ENCODE measurements at regions not wholly inside any gene's neighbourhood (a gene's known extent, or its start where the extent isn't known, plus 50 kb on each side); places are given as distances from the start of the nearest gene placed in this dataset.
"Not testable (repeated sequence)": the region's sequence is repeated elsewhere in the genome, so short reads cannot be mapped to it uniquely, and the experiment has no call there.

GRCh38 chrX:112510629-112511028, 169.1 kb downstream of the LHFPL1 start:
- ATAC-seq (ENCODE audit: low FRiP score in 2 of 2): no peak

GRCh38 chrX:112477653-112478052, 202.1 kb downstream of the LHFPL1 start:
- H3K4me3 ChIP-seq: no peak overlapping the region
- ATAC-seq (ENCODE audit: low FRiP score in 2 of 2) (no peak), DNase-seq (no peak)
- H3K9me3 ChIP-seq: peaks cover 0 to 9% (median 0%) of the 10 kb centered on the region in 4 donors
- H3K36me3 ChIP-seq: no peaks in the 10 kb centered on the region
- H3K27me3 ChIP-seq: no peaks in the 10 kb centered on the region
- TF ChIP-seq, protein P1, sequence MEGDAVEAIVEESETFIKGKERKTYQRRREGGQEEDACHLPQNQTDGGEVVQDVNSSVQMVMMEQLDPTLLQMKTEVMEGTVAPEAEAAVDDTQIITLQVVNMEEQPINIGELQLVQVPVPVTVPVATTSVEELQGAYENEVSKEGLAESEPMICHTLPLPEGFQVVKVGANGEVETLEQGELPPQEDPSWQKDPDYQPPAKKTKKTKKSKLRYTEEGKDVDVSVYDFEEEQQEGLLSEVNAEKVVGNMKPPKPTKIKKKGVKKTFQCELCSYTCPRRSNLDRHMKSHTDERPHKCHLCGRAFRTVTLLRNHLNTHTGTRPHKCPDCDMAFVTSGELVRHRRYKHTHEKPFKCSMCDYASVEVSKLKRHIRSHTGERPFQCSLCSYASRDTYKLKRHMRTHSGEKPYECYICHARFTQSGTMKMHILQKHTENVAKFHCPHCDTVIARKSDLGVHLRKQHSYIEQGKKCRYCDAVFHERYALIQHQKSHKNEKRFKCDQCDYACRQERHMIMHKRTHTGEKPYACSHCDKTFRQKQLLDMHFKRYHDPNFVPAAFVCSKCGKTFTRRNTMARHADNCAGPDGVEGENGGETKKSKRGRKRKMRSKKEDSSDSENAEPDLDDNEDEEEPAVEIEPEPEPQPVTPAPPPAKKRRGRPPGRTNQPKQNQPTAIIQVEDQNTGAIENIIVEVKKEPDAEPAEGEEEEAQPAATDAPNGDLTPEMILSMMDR (IDR thresholded peaks at IDR 0.05): no peak
- TF ChIP-seq POLR2AphosphoS5 (IDR thresholded peaks at IDR 0.05) (no peak), EP300 (IDR thresholded peaks at IDR 0.05) (no peak), POLR2A (IDR thresholded peaks at IDR 0.05) (no peak)
- no peak overlapping the region for H3K27ac ChIP-seq
- H3K4me1 ChIP-seq: no peaks in the 10 kb centered on the region
- WGBS, 2 donors: 84 to 85% methylated on average over 2 of the region's 2 CpGs

More at GRCh38 chrX:112510629-112511028, 169.1 kb downstream of the LHFPL1 start:
- no peak for TF ChIP-seq POLR2AphosphoS5 (IDR thresholded peaks at IDR 0.05)
- TF ChIP-seq, protein P1 (IDR thresholded peaks at IDR 0.05): no peak
- TF ChIP-seq POLR2A (IDR thresholded peaks at IDR 0.05): no peak
- no peak for TF ChIP-seq EP300 (IDR thresholded peaks at IDR 0.05)
- Histone ChIP-seq H3K4me1 (no peaks in the 10 kb centered on the region), H3K9me3 (peaks cover 0 to 14% (median 0%) of the 10 kb centered on the region in 4 donors), H3K27me3 (no peaks in the 10 kb centered on the region), H3K36me3 (no peaks in the 10 kb centered on the region), H3K27ac (no peak overlapping the region), H3K4me3 (no peak overlapping the region)
- 72 to 84% methylated on average over 3 of the region's 3 CpGs for WGBS, 2 donors
- no peak for DNase-seq

GRCh38 chrX:112473654-112474053, 206.1 kb downstream of the LHFPL1 start:
- ATAC-seq (ENCODE audit: low FRiP score in 2 of 2): no peak
- TF ChIP-seq EP300 (IDR thresholded peaks at IDR 0.05): no peak
- no peak for TF ChIP-seq POLR2A (IDR thresholded peaks at IDR 0.05)
- no peak for TF ChIP-seq POLR2AphosphoS5 (IDR thresholded peaks at IDR 0.05)
- TF ChIP-seq, protein P1 (IDR thresholded peaks at IDR 0.05): no peak
- no peak for DNase-seq
- Histone ChIP-seq H3K4me1 (no peaks in the 10 kb centered on the region), H3K27ac (no peak overlapping the region), H3K4me3 (no peak overlapping the region), H3K9me3 (no peaks in the 10 kb centered on the region), H3K36me3 (no peaks in the 10 kb centered on the region), H3K27me3 (no peaks in the 10 kb centered on the region)
- 74 to 79% methylated on average over 3 of the region's 3 CpGs for WGBS, 2 donors

DNA sequence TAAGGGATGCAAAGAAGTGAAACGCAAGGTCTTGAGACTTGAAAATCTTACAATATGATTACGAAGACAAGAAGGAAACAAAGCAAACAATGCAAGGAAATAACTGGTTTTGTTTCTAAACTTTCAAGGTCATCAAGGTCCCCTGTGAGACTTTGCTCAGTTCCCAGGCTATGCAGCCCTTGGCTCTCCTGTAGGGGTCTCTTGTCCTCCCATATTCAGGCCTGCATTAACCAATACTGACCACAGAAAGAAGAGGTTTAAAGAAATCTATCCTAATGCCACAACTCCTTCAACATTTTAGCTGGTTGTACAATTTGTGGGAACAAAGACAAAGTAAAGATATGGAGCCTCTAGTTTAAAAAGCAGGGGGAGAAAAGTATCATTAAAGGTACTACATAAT, 209.2 kb downstream of the LHFPL1 start:
- WGBS, 2 donors: 37 to 54% methylated on average over 2 of the region's 2 CpGs
- no peak for TF ChIP-seq EP300 (IDR thresholded peaks at IDR 0.05)
- TF ChIP-seq POLR2AphosphoS5 (IDR thresholded peaks at IDR 0.05): no peak
- TF ChIP-seq, protein P1 (IDR thresholded peaks at IDR 0.05): no peak
- TF ChIP-seq POLR2A (IDR thresholded peaks at IDR 0.05): no peak

GRCh38 chrX:112461949-112462450, 217.7 kb downstream of the LHFPL1 start:
- not testable (repeated sequence) for H3K4me3 ChIP-seq; H3K9me3 ChIP-seq; DNase-seq; ATAC-seq (ENCODE audit: low FRiP score in 2 of 2); H3K27me3 ChIP-seq; H3K36me3 ChIP-seq; H3K4me1 ChIP-seq; H3K27ac ChIP-seq
- WGBS, 2 donors: 46% methylated on average over 8 of the region's 8 CpGs; no CpG with 5 or more reads in 1 of the 2 donors

More for the DNA sequence above, 209.2 kb downstream of the LHFPL1 start:
- Histone ChIP-seq H3K36me3 (no peaks in the 10 kb centered on the region), H3K4me3 (no peak overlapping the region), H3K27ac (no peak overlapping the region), H3K27me3 (no peaks in the 10 kb centered on the region), H3K4me1 (no peaks in the 10 kb centered on the region), H3K9me3 (no peaks in the 10 kb centered on the region)
- DNase-seq: no peak
- ATAC-seq (ENCODE audit: low FRiP score in 2 of 2): no peak

Measured in upper lobe of left lung (tissue), 6 donors.